Left colon (tissue), 2 donors: ENCODE measurements at regions not wholly inside any gene's neighbourhood (a gene's known extent, or its start where the extent isn't known, plus 50 kb on each side); places are given as distances from the start of the nearest gene placed in this dataset.
"Not testable (repeated sequence)": the region's sequence is repeated elsewhere in the genome, so short reads cannot be mapped to it uniquely, and the experiment has no call there.

ENCODE experiments used
- ATAC-seq: fragments of 200-7000 bp; cut with Tn5 transposase; one replicate; pipeline ENCODE4 v1.9.1; 2020; ENCODE audit warnings: mild to moderate bottlenecking, moderate library complexity
- DNase-seq, 2 donors: peaks; one replicate each; pipeline ENCODE4 v3.0.0-alpha.2; 2020
- intact Hi-C, 2 donors: fragments of 100-400 bp; cut with DNase I in 1 of 2; cut with micrococcal nuclease in 1 of 2; formaldehyde crosslinking; loops; one replicate each; pipeline versions ENCODE4 v1.11.2 to v1.14.0; 2022; cut with DNase I, micrococcal nuclease
- donor health status: DM: no; HTN: no; CAD: no.
- donor health status: DM: yes; HTN: yes; CAD: no.

DNA sequence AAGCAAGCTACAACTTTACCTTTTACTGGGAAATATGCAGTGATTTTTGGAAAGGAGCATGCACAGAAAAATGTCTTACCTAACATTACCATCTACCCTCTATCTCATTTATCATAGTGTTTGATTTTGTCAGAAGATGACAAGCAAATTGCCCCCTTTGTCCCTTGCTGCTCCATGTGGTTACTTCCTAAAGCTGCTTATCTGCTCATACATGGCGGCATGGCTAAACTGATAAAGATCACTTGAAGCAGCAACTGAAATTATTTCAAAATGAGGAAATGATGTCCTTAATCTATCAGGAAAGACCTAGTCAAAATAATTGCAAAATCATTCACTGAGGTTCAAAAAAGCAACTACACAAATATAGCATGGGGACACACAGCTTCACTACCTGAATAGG is 1198.5 kb upstream of the SORCS1 start:
- DNase-seq = no peak
- intact Hi-C loops = no loop called here

GRCh38 chr10:108362296-108362695 is 1197.8 kb upstream of the SORCS1 start:
- ATAC-seq = no peak
- DNase-seq = no peak

More for the DNA sequence above, 1198.5 kb upstream of the SORCS1 start:
- no peak for ATAC-seq

DNA sequence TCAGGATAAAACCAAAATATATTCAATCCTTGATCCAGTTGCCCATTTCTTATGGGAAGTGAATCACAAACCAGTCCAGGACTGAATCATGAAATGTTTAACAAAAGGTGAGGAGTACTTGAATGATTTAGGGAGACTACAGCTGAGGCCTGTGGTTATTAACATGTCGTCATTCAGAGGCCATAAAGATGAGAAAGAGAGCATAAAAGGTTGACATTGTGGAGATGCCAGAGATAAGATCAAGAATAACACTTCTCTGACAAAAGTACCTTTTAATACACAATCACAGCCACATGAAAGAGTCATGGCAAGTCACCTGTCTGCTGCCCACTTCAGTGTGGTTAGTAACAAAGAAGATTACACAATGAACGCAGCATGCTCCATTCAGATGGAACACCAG is 1195.7 kb upstream of the SORCS1 start:
- intact Hi-C loops = no loop called here
- no peak for DNase-seq
- no peak for ATAC-seq

More at GRCh38 chr10:108362296-108362695, 1197.8 kb upstream of the SORCS1 start:
- intact Hi-C loops = no loop called here

DNA sequence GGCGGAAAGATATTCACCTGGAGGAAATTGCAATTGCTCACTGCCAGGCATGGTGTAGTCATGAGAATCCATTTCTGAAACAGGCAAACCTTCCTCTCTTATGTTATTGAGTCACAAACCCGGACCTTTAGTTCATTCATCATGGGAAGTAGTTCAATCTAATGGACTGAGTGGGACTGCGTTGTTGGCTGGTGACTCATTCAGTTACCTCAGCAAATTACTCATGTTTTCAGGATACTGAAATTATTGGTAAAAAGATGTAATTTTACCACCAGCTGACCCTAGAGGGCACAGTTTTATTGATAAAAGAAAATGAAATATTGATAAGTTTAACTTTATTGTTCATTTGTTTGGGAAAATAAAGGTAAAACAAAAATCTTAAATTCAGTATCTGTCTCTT is 1194.4 kb upstream of the SORCS1 start:
- no peak for DNase-seq
- intact Hi-C loops = no loop called here

GRCh38 chr10:108352771-108353170 is 1188.3 kb upstream of the SORCS1 start:
- DNase-seq = no peak
- intact Hi-C loops = no loop called here
- no peak for ATAC-seq

More for the DNA sequence above, 1194.4 kb upstream of the SORCS1 start:
- ATAC-seq = no peak

DNA sequence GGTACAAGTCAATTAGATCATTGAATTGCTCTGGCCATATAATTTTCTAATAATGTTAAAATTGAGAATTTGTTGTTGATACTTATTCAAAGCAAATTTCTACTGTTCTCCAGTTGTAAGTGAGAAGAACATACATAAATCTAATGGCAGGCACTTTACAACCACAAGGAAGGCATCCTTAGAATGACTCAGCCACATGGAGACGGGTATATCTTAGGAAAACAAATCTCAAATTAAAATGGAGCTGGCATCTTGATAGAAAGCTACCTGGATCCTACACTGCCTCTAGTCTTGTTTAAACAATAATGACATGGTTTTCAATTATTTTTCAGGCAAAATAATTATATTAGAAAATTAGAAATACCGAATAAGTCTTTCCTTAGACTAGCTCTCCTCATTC is 1183.7 kb upstream of the SORCS1 start:
- intact Hi-C loops = no loop called here
- ATAC-seq = no peak
- no peak for DNase-seq

DNA sequence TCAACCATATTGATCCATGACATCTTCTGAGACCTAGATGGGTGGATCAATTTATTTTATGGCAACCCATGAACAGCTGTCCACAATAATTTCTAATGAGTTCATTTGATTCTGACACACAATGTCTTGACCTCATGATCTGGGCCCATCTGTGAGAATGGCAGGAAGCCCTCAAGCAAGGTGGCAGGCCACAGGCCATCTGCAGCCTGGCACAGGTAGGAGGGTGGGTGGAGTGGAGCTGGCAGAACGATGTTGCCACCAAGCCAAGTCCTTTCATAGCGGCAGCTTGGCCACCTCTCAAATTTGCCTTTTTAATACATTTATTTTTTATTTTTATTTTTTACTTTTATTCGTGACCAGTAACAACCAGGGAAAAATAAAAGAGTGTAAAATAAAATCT is 1181.6 kb upstream of the SORCS1 start:
- ATAC-seq = no peak
- DNase-seq = no peak

DNA sequence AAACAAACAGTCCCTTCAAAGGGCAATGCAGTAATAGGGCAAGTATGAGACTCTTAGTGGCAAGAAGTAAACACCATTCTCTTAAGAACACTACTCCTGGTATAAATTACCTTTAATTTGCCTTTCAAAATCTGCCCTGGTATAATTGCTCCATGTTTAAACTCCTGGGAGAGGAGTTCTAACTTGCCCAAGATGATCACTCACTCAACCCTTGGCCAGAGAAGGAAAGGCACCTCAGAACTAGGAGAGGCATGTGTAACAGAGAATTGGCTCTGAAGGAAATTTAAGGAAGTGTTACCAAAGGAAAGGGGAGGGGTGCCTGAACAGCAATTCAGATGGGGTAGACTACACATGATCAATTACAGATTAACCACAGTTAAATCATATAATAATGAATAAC is 1173.6 kb upstream of the SORCS1 start:
- ATAC-seq = no peak
- no peak for DNase-seq
- intact Hi-C loops = no loop called here

More for the DNA sequence above, 1181.6 kb upstream of the SORCS1 start:
- intact Hi-C loops = no loop called here

DNA sequence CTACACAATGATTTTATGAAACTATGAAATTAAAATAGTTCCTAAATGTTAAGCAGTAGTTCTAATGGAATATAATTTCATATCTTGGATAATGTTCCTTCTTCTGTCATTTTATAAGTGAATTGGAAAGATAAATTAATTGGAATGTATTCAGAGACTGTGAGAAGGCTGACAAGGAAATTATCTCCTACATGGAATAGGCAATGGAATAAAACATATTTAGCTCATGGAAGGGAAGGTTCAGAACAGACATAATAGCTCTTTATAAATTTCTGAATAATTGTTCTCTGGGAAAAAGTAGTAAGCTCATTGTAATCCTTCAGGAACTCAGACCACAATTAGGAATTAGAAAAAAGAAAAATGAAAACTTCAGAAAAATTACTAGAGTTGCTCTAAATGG is 1172.3 kb upstream of the SORCS1 start:
- no peak for DNase-seq
- no peak for ATAC-seq
- intact Hi-C loops = no loop called here

DNA sequence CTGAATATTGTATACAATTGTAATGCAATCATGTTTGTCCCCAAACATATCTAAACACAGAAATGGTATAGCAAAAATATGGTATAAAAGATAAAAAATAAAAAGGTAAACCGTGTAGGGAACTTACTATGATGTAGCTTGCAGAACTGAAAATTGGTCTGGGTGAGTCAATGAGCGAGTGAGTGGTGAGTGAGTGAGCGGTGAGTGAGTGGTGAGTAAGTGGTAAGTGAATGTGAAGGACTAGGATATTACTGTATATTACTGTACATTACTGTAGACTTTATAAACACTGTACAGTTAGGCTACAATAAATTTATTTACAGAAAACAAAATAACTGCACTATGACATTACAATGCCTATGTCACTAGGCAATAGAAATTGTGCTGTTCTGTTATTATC is 1163.2 kb upstream of the SORCS1 start:
- DNase-seq = no peak
- intact Hi-C loops = no loop called here
- ATAC-seq = no peak

GRCh38 chr10:108323274-108323798 is 1158.8 kb upstream of the SORCS1 start:
- ATAC-seq (no peak), DNase-seq (no peak)
- intact Hi-C loops = no loop called here

- peak in 1 of 2 donors; percentile 2 for DNase-seq
- intact Hi-C loops = no loop called here
- ATAC-seq = peak; percentile 95
Observed at GRCh38 chr10:108319434-108320222, 1155.1 kb upstream of the SORCS1 start.

- ATAC-seq, DNase-seq, intact Hi-C loops: not testable (repeated sequence)
Observed at GRCh38 chr10:108315636-108316035, 1151.1 kb upstream of the SORCS1 start.

DNA sequence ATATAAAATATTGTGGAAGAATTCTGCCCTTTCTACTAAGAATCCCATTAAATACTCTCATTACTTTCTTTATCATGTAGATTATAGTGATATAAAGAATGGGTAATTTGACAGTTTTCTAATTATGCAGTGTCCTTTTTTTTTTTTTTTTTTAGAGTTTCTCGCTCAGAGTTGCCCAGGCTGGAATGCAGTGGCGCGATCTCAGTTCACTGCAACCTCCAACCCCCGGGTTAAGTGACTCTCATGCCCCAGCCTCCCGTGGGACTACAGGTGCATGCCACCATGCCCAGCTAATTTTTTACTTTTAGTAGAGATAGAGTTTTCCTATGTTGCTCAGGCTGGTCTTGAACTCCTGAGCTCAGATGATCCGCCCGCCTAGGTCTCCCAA is 1143.4 kb upstream of the SORCS1 start:
- no peak for ATAC-seq
- DNase-seq = no peak
- intact Hi-C loops = no loop called here

DNA sequence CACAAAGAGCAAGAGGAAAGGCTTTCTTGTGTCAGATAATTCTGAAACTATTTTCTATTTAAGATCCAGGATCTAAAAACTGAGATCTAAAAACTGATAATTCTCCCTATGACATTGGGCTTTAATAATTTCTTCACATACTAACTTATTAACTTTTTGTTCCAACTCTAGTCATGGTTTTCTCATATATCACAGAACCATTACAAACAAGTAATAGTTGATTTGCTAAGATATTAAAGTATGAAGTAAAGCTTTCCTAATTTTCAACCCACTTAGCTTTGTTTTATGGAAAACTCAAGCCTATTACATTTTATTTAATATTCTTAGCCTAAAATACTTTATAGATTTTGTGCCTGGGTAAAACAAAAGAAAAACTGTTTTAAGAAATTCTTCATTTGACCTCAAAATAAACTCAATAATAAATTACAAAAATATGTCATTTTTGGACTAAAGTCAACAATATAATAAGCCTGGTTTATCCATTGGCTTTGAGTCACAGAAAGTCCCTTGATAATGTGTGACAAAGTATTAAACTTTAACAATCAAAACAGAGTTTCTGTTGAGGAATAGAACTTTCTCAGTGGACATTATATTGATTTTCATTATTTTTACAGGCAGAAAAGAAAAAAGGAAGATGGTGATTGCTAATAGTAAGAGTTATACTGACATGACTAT is 1142.9 kb upstream of the SORCS1 start:
- ATAC-seq = no peak
- no peak for DNase-seq
- intact Hi-C loops = no loop called here

- intact Hi-C loops = no loop called here
- ATAC-seq (no peak), DNase-seq (no peak)
Observed at GRCh38 chr10:108303149-108303548, 1138.6 kb upstream of the SORCS1 start.

GRCh38 chr10:108301002-108301401 is 1136.5 kb upstream of the SORCS1 start:
- DNase-seq = no peak
- intact Hi-C loops = no loop called here
- no peak for ATAC-seq

DNA sequence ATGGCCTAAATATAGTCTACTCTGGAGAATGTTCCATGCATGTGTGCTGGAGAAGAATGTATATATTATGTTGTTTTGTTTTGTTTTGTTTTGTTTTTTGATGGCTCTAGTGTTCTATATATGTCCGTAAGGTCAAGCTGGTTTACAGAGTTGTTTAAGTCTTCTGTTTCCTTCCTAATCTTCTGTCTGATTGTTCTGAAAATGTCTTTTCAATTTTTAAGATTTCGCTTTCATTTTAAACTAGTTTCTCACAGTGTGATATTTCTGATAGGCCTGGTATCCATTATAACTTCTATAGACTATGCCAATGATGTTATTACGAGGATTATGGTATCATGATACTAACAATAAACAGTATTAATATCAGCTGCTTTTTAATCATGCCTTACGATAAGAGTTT is 1126.3 kb upstream of the SORCS1 start:
- ATAC-seq (no peak), DNase-seq (no peak)
- intact Hi-C loops = no loop called here

GRCh38 chr10:108275895-108276685 is 1111.6 kb upstream of the SORCS1 start:
- ATAC-seq (no peak), DNase-seq (no peak)
- intact Hi-C loops = no loop called here
